ENCODE measurements at regions not wholly inside any gene's neighbourhood (a gene's known extent, or its start where the extent isn't known, plus 50 kb on each side); places are given as distances from the start of the nearest gene placed in this dataset.

- ChIA-PET CTCF (no interaction called here), POLR2A (ENCODE audit: unreplicated experiment) (no interaction called here)
- Histone ChIP-seq H3K9me3 (ENCODE audit: low read length) (no peaks in the 10 kb centered on the region), H3K27me3 (ENCODE audit: low read length) (no peaks in the 10 kb centered on the region), H3K36me3 (ENCODE audit: low read depth, low read length) (no peaks in the 10 kb centered on the region), H4K20me1 (ENCODE audit: low read length) (no peaks in the 10 kb centered on the region), H3K4me3 (ENCODE audit: low read length) (peak overlapping the region; percentile 5; the same call in 1 of the 2 replicates), H2AFZ (ENCODE audit: low read length) (peak overlapping the region; percentile 68), H3K9me2 (replicated peaks; ENCODE audit: low read length) (no peaks in the 10 kb centered on the region), H3K9ac (ENCODE audit: low read length) (peak overlapping the region; percentile 80), H3K79me2 (ENCODE audit: low read length) (no peaks in the 10 kb centered on the region), H3K4me1 (ENCODE audit: insufficient read depth, low read length) (peaks cover 73% of the 10 kb centered on the region), H3K27ac (ENCODE audit: low read length) (peak overlapping the region; percentile 94), H3K4me2 (ENCODE audit: low read length) (peak overlapping the region; percentile 80), H3F3A (ENCODE audit: low read length, unreplicated experiment) (peaks cover 23% of the 10 kb centered on the region)
- TF ChIP-seq CTCF (conservative IDR thresholded peaks at IDR 0.05; ENCODE audit: low read depth, low read length) (no peak), EZH2phosphoT487 (IDR thresholded peaks at IDR 0.05; ENCODE audit: borderline replicate concordance, low read length) (no peak), EZH2 (IDR thresholded peaks at IDR 0.05; ENCODE audit: low read length, unreplicated experiment) (no peak)
- no TSS peak for BruUV-seq (replicated peaks)
- intact Hi-C loops (cut with micrococcal nuclease): no loop called here
- peak; percentile 71 for DNase-seq
- ATAC-seq: peak; percentile 7; the same call in 1 of the 2 replicates
Measured at GRCh38 chr2:212915121-212915782, 236.2 kb downstream of the IKZF2 start.

GRCh38 chr2:212914392-212914791 is 237.0 kb downstream of the IKZF2 start:
- no peaks in the 10 kb centered on the region for H4K20me1 ChIP-seq (ENCODE audit: low read length)
- ChIA-PET CTCF (no interaction called here), POLR2A (ENCODE audit: unreplicated experiment) (no interaction called here)
- no peaks in the 10 kb centered on the region for H3K36me3 ChIP-seq (ENCODE audit: low read depth, low read length)
- peak overlapping the region; percentile 80 for H3K9ac ChIP-seq (ENCODE audit: low read length)
- peaks cover 23% of the 10 kb centered on the region for H3F3A ChIP-seq (ENCODE audit: low read length, unreplicated experiment)
- no peaks in the 10 kb centered on the region for H3K9me3 ChIP-seq (ENCODE audit: low read length)
- H3K9me2 ChIP-seq (replicated peaks; ENCODE audit: low read length): no peaks in the 10 kb centered on the region
- ATAC-seq (peak; percentile 12), DNase-seq (peak; percentile 56)
- peak overlapping the region; percentile 54; the same call in 1 of the 2 replicates for H3K4me3 ChIP-seq (ENCODE audit: low read length)
- H3K27me3 ChIP-seq (ENCODE audit: low read length): no peaks in the 10 kb centered on the region
- H2AFZ ChIP-seq (ENCODE audit: low read length): peak overlapping the region; percentile 68
- no TSS peak for BruUV-seq (replicated peaks)
- H3K4me2 ChIP-seq (ENCODE audit: low read length): peak overlapping the region; percentile 80
- intact Hi-C loops (cut with micrococcal nuclease): loop anchor here (5.0 kb wide), 2 partner anchors 207 to 227 kb away; no protein-coding TSS in a partner anchor
- H3K4me1 ChIP-seq (ENCODE audit: insufficient read depth, low read length): peaks cover 65% of the 10 kb centered on the region
- H3K79me2 ChIP-seq (ENCODE audit: low read length): no peaks in the 10 kb centered on the region
- no peak for TF ChIP-seq EZH2phosphoT487 (IDR thresholded peaks at IDR 0.05; ENCODE audit: borderline replicate concordance, low read length)
- TF ChIP-seq EZH2 (IDR thresholded peaks at IDR 0.05; ENCODE audit: low read length, unreplicated experiment): no peak
- TF ChIP-seq CTCF (conservative IDR thresholded peaks at IDR 0.05; ENCODE audit: low read depth, low read length): no peak
- peak overlapping the region; percentile 94 for H3K27ac ChIP-seq (ENCODE audit: low read length)

DNA sequence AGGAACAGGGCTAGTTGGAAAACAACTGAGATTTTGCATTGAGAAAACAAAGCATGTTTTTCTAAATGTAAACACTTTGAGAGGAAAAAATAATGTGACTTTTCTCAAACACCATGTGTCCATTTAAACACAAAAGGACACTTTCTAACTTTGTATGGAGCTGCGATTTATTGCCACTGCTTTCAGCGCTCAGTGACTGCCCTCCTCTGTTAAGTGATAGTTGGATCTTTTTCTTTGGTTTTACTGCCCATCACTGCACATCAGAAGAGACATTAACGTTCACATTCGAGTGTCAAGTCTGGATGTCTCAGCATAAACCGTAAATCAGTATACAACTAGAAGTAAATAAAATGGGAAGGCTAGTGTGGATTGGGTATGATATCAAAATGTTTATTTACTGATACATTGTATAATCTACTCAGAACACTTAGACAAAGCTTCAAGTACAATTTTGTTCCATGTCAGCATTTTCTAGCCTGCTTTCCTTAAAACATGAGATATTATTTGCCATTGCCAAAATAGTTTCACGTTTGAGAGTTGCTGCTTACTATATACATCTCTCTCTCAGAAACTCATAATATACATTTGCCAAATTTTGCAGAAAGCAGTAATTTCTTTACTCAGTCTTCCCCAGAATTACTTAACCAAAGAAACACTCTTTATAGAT is 237.6 kb downstream of the IKZF2 start:
- peak overlapping the region; percentile 94 for H3K27ac ChIP-seq (ENCODE audit: low read length)
- intact Hi-C loops (cut with micrococcal nuclease): loop anchor here (2.0 to 5.0 kb wide), 3 partner anchors 137 to 226 kb away; no protein-coding TSS in a partner anchor
- peaks cover 23% of the 10 kb centered on the region for H3F3A ChIP-seq (ENCODE audit: low read length, unreplicated experiment)
- no peaks in the 10 kb centered on the region for H3K79me2 ChIP-seq (ENCODE audit: low read length)
- ATAC-seq (no peak), DNase-seq (no peak)
- H3K4me3 ChIP-seq (ENCODE audit: low read length): peak overlapping the region; percentile 54
- no peaks in the 10 kb centered on the region for H3K9me3 ChIP-seq (ENCODE audit: low read length)
- H3K4me2 ChIP-seq (ENCODE audit: low read length): peak overlapping the region; percentile 80
- TF ChIP-seq CTCF (conservative IDR thresholded peaks at IDR 0.05; ENCODE audit: low read depth, low read length) (no peak), EZH2 (IDR thresholded peaks at IDR 0.05; ENCODE audit: low read length, unreplicated experiment) (no peak), EZH2phosphoT487 (IDR thresholded peaks at IDR 0.05; ENCODE audit: borderline replicate concordance, low read length) (no peak)
- peak overlapping the region; percentile 80 for H3K9ac ChIP-seq (ENCODE audit: low read length)
- no peaks in the 10 kb centered on the region for H4K20me1 ChIP-seq (ENCODE audit: low read length)
- no peaks in the 10 kb centered on the region for H3K27me3 ChIP-seq (ENCODE audit: low read length)
- BruUV-seq (replicated peaks): no TSS peak
- H3K36me3 ChIP-seq (ENCODE audit: low read depth, low read length): no peaks in the 10 kb centered on the region
- H3K4me1 ChIP-seq (ENCODE audit: insufficient read depth, low read length): peaks cover 58% of the 10 kb centered on the region
- peak overlapping the region; percentile 68 for H2AFZ ChIP-seq (ENCODE audit: low read length)
- no peaks in the 10 kb centered on the region for H3K9me2 ChIP-seq (replicated peaks; ENCODE audit: low read length)
- ChIA-PET CTCF (no interaction called here), POLR2A (ENCODE audit: unreplicated experiment) (no interaction called here)

Measured in PC-3 (cell line).